Ascending aorta (tissue), 2 donors: ENCODE measurements at regions not wholly inside any gene's neighbourhood (a gene's known extent, or its start where the extent isn't known, plus 50 kb on each side); places are given as distances from the start of the nearest gene placed in this dataset.

ENCODE experiments used
- DNase-seq, 2 donors: peaks; one replicate each; pipeline ENCODE4 v3.0.0-alpha.2; 2019; ENCODE audit warnings: low spot score in 2 of 2
- H3K27ac ChIP-seq, 2 donors: fragments of 200-600 bp; sonication (generic); one replicate each; pipeline ENCODE4 v1.5.1; 2016 to 2017; ENCODE audit warnings: mild to moderate bottlenecking in 1 of 2
- H3K27me3 ChIP-seq: fragments of 200-600 bp; sonication (generic); one replicate; pipeline ENCODE4 v1.5.1; 2017
- H3K36me3 ChIP-seq, 2 donors: fragments of 200-600 bp; sonication (generic); one replicate each; pipeline ENCODE4 v1.5.1; 2016
- H3K4me1 ChIP-seq, 2 donors: fragments of 200-600 bp; sonication (generic); one replicate each; pipeline ENCODE4 v1.5.1; 2016 to 2017; ENCODE audit warnings: mild to moderate bottlenecking in 1 of 2
- H3K4me3 ChIP-seq, 2 donors: fragments of 200-600 bp; sonication (generic); one replicate each; pipeline ENCODE4 v1.5.1; 2016 to 2017; ENCODE audit warnings: mild to moderate bottlenecking in 1 of 2
- H3K9me3 ChIP-seq, 2 donors: fragments of 200-600 bp; sonication (generic); one replicate each; pipeline ENCODE4 v1.5.1; 2016
- CTCF ChIP-seq, 3 experiments: fragments of 200-600 bp in 2 of 3; fragments of 450-650 bp in 1 of 3; sonication (generic) in 2 of 3; IDR thresholded peaks; one replicate each; pipeline ENCODE4 v1.5.1; 2016 to 2019; ENCODE audit warnings: antibody characterized with exemption in 3 of 3, mild to moderate bottlenecking in 1 of 3, moderate library complexity in 1 of 3
- intact Hi-C: fragments of 100-400 bp; cut with DNase I; formaldehyde crosslinking; loops from one replicate; pipeline ENCODE4 v1.15.1; 2023

GRCh38 chr10:3861795-3862194 is 76.8 kb upstream of the KLF6 start:
- intact Hi-C loops, result no loop called here
- H3K4me3 ChIP-seq, result no peak overlapping the region
- H3K27ac ChIP-seq, result no peak overlapping the region

GRCh38 chr10:3858051-3858845 is 73.2 kb upstream of the KLF6 start:
- Histone ChIP-seq H3K4me3 (no peak overlapping the region), H3K9me3 (no peaks in the 10 kb centered on the region), H3K4me1 (peaks cover 0 to 19% of the 10 kb centered on the region in 2 donors), H3K36me3 (no peaks in the 10 kb centered on the region), H3K27me3 (no peaks in the 10 kb centered on the region), H3K27ac (no peak overlapping the region)
- intact Hi-C loops, result no loop called here
- TF ChIP-seq CTCF (IDR thresholded peaks at IDR 0.05), result no peak
- DNase-seq, result no peak

More at GRCh38 chr10:3861795-3862194, 76.8 kb upstream of the KLF6 start:
- no peak for TF ChIP-seq CTCF (IDR thresholded peaks at IDR 0.05)
- no peaks in the 10 kb centered on the region for H3K36me3 ChIP-seq
- H3K27me3 ChIP-seq, result no peaks in the 10 kb centered on the region
- peaks cover 0 to 4% of the 10 kb centered on the region in 2 donors for H3K4me1 ChIP-seq
- DNase-seq, result no peak
- no peaks in the 10 kb centered on the region for H3K9me3 ChIP-seq

GRCh38 chr10:3857318-3857717 is 72.3 kb upstream of the KLF6 start:
- DNase-seq, result no peak
- H3K27me3 ChIP-seq, result no peaks in the 10 kb centered on the region
- no peak for TF ChIP-seq CTCF (IDR thresholded peaks at IDR 0.05)
- H3K4me1 ChIP-seq, result peaks cover 4 to 27% of the 10 kb centered on the region in 2 donors
- intact Hi-C loops, result no loop called here
- no peaks in the 10 kb centered on the region for H3K36me3 ChIP-seq
- no peaks in the 10 kb centered on the region for H3K9me3 ChIP-seq
- H3K27ac ChIP-seq, result no peak overlapping the region
- H3K4me3 ChIP-seq, result no peak overlapping the region

GRCh38 chr10:3856593-3856992 is 71.6 kb upstream of the KLF6 start:
- no peaks in the 10 kb centered on the region for H3K27me3 ChIP-seq
- peaks cover 4 to 31% of the 10 kb centered on the region in 2 donors for H3K4me1 ChIP-seq
- H3K27ac ChIP-seq, result no peak overlapping the region
- no peak for TF ChIP-seq CTCF (IDR thresholded peaks at IDR 0.05)
- no peaks in the 10 kb centered on the region for H3K9me3 ChIP-seq
- H3K4me3 ChIP-seq, result no peak overlapping the region
- no peaks in the 10 kb centered on the region for H3K36me3 ChIP-seq
- no peak for DNase-seq
- intact Hi-C loops, result no loop called here

GRCh38 chr10:3853547-3854303 is 68.7 kb upstream of the KLF6 start:
- Histone ChIP-seq H3K27me3 (no peaks in the 10 kb centered on the region), H3K4me1 (peaks cover 4 to 36% of the 10 kb centered on the region in 2 donors), H3K27ac (peak overlapping the region; percentile 85 to 87), H3K36me3 (no peaks in the 10 kb centered on the region), H3K9me3 (no peaks in the 10 kb centered on the region), H3K4me3 (peak overlapping the region in 1 of 2 donors; percentile 26)
- no peak for TF ChIP-seq CTCF (IDR thresholded peaks at IDR 0.05)
- intact Hi-C loops, result loop anchor here (2.0 to 5.0 kb wide), 4 partner anchors 33 to 389 kb away; no protein-coding TSS in a partner anchor
- no peak for DNase-seq
